Epidermal melanocyte (primary cell): ENCODE measurements at regions not wholly inside any gene's neighbourhood (a gene's known extent, or its start where the extent isn't known, plus 50 kb on each side); places are given as distances from the start of the nearest gene placed in this dataset.
"Not testable (repeated sequence)": the region's sequence is repeated elsewhere in the genome, so short reads cannot be mapped to it uniquely, and the experiment has no call there.

Experiments used
- DNase-seq: peaks from one replicate; pipeline ENCODE4 v3.0.0; 2011; ENCODE audit warnings: low spot score; ENCODE audit not compliant: insufficient read length

DNA sequence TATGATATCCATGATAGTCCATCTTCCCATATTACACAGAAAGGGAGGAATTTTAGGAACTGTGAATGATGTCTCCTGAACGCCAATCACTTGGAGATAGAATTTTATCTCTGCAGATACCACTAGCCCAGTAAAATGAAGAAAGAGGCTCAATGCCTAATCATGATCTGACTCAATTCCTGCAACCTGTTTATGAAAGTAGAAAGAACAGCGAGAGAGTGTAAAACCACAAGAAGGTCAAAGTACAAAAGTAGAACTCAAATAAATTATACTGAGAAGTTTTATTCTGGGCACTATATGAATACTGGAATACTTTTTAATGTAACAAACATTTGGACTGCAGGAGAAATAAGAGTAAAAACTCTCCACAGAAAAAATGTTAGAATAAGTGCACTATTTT lies 892.1 kb upstream of the DDX18 start:
- DNase-seq: no peak

DNA sequence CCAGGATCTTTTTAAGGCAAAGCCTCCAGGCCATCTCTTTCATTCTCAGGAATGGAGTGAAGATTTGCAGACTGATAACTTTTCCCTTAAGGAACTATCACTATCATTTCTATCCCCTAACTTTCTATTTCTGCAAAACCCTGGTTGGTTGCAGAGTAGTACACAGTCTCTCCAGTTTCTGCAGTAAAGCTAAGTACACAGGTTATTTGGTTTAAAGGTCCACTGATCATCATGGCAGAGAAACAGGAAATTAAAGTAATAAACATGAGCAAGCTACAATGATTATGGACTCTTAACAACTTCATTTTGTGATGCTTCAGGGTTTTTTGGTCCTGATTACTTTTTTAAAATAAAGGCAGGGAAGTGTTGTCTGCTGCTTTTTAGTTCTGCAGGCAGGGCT lies 890.0 kb upstream of the DDX18 start:
- no peak for DNase-seq

DNA sequence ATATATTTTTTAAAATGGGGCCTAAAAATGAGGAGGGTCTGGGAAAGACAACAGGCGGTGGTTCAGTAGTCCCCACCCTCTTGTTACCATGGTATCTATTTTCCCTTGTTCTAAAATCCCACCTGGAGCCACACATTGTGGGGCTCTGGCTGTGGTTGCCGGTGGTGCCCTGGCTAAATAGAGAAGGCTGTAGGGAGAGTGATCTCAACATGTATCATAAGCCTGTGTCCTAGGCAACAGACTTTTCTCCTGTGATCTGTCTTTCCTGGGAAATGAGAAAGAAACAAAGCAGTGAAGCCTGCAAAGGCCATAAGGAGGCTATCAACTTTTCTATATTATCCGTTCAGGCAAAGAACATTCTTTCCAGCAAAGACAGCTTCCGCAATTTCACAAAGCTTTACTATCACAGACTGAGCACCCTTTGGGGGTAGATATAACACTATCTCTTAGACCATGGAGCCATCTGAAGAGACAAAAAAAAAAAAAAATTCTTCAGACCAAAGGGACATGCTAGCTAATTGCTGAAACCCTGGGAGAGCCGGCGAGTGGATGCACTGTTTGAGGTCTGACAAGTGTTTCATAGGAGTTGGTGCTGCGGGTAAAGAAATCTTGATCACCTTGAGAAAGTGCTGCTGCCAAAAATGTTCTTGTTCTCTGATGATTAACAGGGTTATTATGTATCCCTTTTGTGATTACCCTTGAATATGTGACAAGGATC lies 879.2 kb upstream of the DDX18 start:
- DNase-seq: no peak

DNA sequence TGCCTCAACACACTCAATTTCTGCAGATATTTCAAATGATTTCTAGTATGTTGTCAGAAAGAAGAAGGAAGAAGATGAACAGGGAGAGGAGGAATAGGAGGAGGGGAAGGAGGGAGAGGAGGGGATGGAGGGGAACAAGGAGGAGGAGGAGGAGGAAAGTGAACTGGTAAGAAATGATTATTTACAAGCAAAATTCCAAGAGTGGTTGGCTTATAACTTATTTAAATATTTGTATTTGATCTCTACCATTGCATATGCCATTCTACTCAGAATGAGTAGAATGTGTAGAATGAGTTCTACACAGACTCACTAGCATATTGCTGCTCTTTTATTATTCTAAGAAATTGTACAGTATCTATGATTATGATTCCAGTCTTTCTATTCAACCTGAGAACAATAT lies 866.2 kb upstream of the DDX18 start:
- DNase-seq: no peak

DNA sequence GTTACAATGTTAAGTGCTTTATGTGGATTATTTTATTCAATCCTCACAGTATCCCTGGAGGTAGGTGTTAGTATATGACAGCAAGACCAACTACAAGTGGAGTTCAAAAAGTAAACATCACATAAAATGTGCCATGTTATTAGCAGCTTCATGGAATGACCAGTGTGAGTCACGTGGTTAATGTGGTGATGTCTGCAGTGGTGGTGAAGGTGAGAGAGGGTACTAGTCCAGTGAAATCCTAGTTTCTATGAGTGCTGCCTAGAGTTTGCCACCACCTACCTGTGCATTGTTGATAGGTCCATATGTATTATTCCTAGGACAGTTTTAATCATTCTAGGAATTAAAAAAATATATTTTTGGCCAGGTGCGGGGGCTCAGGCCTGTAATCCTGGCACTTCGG lies 865.2 kb upstream of the DDX18 start:
- DNase-seq: no peak

DNA sequence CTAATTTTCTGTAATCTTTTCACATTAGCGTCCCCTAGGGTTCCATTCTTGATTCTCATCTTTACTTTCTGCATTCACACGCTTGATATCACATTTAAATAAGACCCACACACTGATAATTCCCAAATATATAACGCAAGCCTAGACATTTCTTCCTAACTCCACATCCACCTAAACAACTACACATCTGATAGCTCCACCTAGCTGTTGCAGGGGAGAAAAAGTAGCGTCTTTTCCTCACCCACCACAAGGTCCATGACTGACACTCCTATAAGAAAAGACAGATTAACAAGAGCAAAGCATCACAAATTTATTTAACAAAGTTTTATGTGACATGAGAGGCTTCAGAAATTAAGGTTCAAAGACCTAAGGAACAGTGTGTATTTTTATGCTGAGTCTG lies 862.2 kb upstream of the DDX18 start:
- no peak for DNase-seq

DNA sequence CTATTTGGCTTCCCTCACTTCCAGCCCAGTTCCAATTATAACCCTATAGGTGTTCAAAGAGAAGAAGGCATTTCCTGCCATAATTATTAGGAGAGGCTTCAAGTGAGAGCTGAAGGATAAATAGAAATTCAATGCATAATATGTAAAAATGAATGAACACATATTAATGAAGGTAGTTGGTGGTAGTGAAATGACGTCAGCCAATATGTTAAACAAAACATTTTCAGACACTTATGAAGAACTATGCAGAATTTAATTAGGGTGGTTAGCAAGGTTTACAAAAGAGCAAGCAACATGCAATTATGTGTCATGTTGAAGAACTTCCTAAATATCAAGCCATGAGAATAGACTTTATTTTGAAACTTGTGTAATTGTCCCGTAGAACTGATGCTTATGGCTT lies 858.8 kb upstream of the DDX18 start:
- DNase-seq: no peak

DNA sequence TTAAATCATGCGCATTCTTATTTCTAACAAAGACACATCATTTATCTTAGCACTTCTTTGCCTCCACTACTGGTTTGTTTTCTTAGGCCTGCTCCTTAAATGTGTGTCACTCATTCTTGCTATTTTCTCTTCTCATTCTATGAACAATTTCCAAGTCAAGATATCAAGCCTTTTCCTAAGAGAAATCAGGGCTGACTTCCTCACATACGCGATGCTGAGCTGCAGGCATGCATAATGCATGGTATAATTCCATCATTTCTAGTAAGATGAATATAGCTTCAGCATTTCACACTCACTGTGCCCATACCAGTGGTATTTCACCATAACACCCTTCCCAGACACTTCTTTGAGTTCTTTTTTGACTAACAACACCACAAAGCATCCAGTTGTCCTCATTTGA lies 838.9 kb upstream of the DDX18 start:
- no peak for DNase-seq

DNA sequence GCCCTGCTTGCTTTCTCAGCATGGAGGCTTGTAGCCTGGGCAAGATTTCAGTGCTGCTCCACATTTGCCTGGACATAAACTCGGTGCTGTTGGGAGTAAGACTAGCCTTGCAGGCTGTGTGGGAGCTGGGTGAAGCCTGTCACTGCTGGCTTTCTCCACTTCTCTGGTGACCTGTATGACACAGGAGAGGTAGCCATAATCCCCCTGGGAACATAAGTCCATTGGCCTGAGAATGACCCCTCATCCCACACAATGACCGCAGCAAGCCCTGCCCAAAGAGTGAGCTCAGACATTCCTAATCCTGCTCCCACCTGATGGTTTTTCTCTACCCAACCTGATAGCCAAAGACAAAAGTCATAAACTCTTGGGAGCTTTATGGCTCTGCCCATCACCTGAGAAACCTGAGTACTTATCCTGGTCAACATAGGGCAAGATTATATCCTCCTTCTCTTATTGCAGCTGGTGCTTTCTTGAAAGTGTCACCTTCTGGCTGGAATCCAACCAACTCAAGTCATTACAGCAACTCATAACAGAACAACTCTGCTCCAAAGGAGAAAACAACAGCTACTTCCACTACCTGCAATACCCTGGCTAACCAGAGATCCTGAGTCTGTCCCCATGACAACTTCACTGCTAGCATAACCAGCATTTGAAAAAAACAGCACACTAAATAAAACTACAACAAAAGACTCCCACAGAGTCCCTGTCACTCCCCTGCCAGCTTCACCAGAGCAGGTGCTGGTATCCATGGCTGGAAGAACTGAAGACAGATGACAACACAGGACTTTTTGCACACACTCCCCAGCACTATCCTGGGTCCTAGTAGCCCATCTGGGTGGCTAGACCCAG lies 834.4 kb upstream of the DDX18 start:
- DNase-seq: no peak

DNA sequence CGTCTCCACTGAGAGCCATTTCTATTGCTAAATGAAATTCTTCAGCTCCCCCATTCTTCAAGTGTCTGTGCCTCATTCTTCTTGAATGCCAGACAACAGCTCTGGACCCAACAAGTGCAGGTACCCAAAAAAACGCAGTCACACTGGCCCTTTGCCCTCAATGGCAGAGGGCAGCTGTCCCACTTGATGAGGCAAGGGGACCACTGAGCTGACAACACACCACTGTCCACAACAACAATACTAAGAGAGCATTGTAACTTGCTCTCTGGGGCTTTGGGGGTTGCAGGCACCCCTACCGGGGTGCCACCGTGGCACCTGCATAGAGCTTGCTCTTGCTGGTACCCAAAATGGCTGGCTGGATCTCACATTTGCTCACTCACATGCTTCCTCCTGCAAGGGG lies 827.0 kb upstream of the DDX18 start:
- DNase-seq: no peak

DNA sequence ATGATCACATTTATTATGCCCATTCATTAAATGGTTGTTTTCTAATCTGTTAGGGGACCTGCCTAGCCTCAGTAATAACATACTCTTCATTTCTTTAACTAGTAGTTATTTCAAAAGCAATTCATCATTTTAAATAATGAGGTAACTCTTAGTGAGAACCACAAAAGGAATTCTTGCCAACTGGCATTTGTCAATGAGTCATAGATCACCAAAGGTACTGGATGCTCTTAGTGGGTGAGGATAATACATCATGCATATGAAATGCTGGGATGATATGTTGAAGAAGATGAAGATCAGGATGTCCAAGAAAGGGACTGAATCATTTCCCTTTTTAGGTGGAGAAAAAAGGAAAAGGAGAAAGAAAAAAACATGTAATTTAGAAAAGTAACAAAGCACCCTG lies 826.2 kb upstream of the DDX18 start:
- no peak for DNase-seq

DNA sequence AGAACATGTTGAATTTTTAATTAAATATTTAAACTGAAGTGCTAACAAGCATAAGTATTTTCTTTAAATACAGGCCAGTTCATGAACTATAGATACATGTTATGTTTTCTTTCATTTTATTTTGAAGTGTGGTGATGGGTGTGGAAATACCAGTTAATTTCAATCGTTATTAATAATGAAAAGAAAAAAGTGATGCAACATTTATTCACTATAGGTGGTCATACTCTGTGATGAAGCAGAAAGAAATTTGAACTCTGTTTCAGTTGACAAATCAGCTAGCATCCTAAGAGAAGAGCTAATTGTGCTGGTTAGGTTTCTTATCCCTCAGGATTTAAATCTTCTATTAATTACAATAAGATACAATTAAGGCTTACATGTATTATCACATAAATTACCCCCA lies 795.1 kb upstream of the DDX18 start:
- DNase-seq: no peak

DNA sequence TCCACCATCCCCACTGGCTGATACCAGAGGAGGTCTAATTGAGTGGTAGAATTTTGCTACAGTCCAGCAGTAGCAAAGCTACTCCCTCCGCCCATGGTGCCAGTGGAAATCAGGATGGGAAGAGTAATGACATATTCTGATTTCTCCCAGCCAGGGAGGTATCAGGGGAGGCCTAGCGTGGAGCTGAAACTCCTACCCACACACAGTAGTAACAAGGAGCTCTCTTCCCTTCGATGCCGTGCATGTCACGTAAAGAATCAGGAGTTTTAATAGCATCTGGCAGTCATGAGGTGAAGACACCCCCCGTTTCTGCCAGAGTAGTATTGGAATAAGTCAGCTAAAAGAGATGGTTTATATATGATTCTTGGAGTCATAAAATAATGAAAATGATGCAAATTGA lies 786.8 kb upstream of the DDX18 start:
- no peak for DNase-seq

DNA sequence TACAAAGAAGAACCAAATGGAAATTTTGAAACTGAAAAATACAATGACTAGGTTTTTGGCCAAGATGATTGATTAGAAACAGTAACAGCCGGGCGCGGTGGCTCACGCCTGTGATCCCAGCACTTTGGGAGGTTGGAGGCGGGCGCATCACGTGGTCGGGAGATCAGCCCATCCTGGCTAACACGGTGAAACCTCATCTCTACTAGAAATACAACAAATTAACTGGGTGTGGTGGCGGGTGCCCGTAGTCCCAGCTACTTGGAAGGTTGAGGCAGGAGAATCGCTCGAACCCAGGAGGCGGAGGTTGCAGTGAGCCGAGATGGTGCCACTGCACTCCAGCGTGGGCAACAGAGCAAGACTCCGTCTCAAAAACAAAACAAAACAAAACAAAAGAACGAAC lies 785.8 kb upstream of the DDX18 start:
- not testable (repeated sequence) for DNase-seq

DNA sequence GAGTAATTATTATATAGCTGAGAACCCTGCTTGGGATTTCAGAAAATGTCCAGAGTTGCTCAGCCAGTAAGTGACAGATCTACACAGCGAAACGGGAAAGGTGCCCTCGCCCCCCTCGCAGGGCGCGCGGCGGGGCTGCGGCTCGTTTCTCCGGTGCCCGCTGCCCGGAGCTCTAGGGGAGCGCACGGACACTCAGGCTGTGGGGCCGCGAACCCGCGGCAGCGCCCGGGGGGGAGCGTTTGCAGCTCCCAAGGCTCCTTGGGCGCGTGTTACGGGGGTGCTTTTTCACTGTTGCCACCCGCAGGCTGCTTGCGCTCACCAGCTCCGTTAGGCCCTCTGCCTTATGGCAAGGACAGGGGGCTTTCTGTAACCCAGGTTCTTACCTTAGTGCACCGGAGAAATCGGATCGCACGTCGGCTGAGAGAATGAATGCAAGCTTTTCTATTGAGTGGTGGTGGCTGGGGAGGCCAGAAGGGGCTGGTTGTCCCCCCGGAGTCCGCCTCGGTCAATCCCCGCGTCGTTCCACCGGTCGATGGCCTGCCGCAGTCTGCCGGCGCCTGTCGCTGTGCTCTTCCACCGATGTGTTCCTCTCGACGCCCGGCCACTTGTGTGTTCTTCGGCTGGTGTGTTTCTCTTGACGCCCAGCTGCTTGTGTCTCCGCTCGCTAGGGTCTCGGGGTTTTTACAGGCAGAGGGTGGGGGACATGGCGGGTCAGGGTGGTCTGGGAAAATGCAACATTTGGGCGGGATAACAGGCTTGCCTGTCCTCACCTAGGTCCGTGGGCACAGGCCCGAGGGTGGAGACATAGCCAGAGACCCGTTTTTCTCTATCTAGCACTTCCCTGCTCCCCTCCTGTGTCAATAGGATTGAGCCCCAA lies 758.8 kb upstream of the DDX18 start:
- no peak for DNase-seq

DNA sequence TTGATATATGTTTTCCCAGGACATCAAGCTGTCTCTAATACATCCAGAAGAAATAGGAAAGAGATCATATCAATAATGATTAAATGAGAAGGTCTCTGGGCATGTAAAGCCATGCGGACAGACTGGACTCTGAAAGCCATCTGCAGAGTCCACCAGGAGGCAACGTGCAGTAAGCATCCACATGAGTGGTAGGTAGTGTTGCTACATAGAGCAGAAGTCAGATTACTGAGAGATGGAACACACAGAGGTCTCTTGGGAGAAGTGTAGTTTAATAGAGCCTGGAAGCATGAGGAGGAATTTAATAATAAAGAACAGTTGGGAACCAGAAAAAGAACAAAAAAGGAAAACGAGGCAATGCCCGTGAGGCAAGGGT lies 758.1 kb upstream of the DDX18 start:
- no peak for DNase-seq

DNA sequence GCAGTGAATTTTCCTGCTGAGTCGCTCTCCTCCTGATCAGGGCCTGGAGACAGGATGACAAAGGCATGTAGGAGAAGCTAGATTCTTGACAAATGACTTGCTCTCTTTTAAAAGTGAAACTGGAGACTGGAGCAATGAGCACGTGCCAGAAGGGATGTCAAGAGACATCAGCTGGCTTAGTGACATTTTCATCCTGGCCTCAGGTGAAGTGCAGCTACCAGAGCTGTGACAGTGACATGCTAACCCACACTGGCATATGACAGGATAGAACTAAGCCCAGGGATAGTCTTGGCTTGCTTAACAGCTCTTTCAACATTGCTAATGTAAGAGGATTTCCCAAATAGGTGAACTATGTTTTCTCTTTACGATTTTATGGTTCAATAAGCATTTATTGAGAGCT lies 757.5 kb upstream of the DDX18 start:
- no peak for DNase-seq

DNA sequence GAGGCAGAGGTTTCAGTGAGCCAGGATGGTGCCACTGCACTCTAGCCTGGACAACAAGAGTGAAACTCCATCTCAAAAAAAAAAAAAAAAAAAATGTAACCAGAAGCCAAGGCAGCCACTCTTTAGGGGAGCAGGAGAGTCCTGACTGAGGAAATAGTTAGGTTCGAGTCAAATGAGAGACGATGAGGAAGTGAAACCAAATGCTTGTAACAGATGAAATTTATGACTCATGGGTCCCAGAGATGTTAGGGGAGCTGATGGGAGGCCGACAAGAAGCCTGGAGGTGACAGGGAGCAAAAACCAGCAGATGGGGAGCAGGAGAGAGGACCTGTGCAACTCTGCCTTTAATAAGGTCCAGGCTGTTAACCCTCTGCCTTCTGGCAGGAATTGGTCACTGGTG lies 756.1 kb upstream of the DDX18 start:
- no peak for DNase-seq

DNA sequence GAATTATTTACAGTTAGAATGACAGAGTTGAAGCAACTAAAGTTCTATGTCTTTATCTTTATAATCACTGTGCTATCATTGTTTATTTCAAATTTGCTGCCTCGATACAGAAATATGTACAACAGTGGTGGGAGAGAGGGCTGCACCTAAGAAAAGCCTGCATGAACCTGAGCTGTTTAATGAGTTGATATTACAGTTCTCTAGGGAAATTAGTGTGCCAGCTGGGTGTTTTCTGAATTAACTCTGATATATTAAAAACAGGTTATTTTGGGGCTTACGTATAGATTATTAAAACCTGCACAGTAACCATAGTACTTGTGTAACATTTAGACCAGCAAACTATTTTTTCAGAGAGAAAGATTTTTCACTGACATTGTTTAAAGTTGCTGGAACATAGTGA lies 750.5 kb upstream of the DDX18 start:
- DNase-seq: no peak

DNA sequence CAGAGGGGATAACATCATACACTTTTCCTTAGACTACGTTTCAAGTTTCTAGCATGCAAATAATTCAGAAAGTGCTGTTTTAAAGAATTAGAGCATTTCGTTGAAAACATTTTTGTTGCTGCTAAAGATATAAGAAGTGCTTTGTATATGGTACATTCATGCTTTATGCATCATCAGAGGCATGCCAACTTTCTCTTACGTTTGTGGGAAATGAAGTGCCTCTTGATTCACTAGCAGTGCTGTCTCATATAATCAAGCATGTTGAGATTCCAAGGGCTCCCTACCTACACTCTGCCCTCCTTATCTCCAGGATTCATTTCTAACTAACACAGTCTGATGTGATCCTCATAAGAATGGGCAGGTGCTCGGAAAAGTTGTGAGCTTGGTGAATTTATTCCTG lies 748.6 kb upstream of the DDX18 start:
- DNase-seq: no peak

DNA sequence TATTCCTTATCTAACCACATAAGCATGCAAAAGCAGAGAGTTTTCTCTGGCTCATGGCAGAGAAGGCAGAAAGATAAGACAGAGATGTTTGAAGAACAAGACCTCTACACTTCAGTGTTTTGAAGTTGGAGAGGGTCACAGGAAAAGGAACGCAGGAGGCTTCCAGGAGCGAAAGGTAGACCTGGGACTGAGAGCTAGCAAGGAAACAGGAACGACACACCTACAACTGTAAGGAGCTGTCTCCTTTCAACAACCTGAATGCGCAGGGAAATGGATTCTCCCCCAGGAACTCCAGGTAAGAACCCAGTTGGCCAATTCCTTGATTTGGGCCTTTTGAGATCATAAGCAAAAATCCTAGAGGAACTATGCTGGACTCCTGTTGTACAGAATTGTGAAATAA lies 746.6 kb upstream of the DDX18 start:
- DNase-seq: no peak

DNA sequence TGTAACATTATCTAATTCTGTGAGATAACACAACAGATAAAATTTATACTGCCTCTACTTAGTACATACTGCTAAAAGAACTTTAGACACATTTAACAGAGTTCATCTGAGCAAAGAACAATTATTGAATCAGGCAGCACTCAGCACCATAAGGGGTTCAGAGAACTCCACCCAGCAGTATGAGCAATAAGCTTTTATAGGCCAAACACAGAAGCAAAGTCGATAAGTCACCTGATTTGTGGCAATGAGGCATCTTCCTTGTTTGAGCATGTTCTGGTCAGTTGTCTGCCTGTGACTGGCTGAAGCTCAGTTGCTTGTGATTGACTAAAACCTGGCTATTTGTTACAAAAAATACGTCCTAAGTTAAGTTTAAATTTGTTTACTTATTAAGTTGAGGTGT lies 746.1 kb upstream of the DDX18 start:
- no peak for DNase-seq
